ENCODE measurements at regions not wholly inside any gene's neighbourhood (a gene's known extent, or its start where the extent isn't known, plus 50 kb on each side); places are given as distances from the start of the nearest gene placed in this dataset.

DNA sequence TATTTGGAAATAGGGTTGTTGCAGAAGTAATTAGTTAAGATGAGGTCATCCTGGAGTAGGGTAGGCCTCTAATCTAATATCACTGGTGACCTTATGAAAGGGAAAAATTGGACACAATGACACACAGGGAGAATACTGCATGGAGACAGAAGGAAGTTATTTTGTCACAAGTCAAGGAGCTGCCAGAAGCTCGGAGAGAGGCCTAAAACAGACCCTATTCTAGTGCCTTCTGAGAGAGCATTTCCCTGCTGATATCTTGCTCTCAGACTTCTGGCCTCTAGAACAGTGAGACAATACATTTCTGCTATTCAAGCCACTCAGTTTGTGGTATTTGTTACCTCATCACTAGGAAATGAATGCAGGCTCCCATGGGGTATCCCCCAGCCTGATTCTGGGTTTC, 332.9 kb downstream of the CSNK1G3 start:
- ATAC-seq (ENCODE audit: insufficient number of reproducible peaks, low FRiP score, low read depth) (no peak), DNase-seq (ENCODE audit: low spot score) (no peak)
- no peak overlapping the region for H3K4me3 ChIP-seq
- H3K27me3 ChIP-seq (replicated peaks; ENCODE audit: insufficient read depth): no peaks in the 10 kb centered on the region
- H3K4me1 ChIP-seq (ENCODE audit: control insufficient read depth in 1 of 2, low read depth in 2 of 2): no peaks in the 10 kb centered on the region
- no peak for TF ChIP-seq CTCF (IDR thresholded peaks at IDR 0.05)
- H3K9me3 ChIP-seq: no peaks in the 10 kb centered on the region
- no peaks in the 10 kb centered on the region for H3K36me3 ChIP-seq
- H3K27ac ChIP-seq: no peak overlapping the region

DNA sequence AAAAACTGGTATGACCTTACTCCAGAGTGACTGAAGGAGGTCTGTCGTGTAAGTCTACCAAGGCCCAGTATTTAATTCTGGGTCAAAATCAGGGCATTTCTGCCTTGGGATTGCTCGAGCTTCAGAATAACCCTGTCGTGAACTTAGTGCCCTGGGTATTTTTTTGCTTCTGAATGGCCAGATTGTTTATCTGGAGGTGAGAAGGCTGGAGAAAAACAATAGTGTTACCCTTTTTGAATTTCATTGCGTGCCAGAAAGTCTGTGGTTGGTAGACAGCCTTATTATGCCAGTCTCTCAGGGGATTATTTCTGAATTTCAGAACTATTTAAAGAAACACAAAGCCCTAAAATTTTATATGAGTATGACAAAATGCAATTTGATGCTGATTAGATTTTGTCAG, 323.4 kb downstream of the CSNK1G3 start:
- no peaks in the 10 kb centered on the region for H3K27me3 ChIP-seq (replicated peaks; ENCODE audit: insufficient read depth)
- no peak for DNase-seq (ENCODE audit: low spot score)
- TF ChIP-seq CTCF (IDR thresholded peaks at IDR 0.05): no peak
- no peak for ATAC-seq (ENCODE audit: insufficient number of reproducible peaks, low FRiP score, low read depth)
- no peaks in the 10 kb centered on the region for H3K9me3 ChIP-seq
- no peaks in the 10 kb centered on the region for H3K36me3 ChIP-seq
- H3K4me3 ChIP-seq: no peak overlapping the region
- peaks cover 0 to 6% of the 10 kb centered on the region in 2 donors for H3K4me1 ChIP-seq (ENCODE audit: control insufficient read depth in 1 of 2, low read depth in 2 of 2)
- H3K27ac ChIP-seq: no peak overlapping the region

GRCh38 chr5:123830575-123830974, 318.6 kb downstream of the CSNK1G3 start:
- Histone ChIP-seq H3K4me1 (ENCODE audit: control insufficient read depth in 1 of 2, low read depth in 2 of 2) (peaks cover 0 to 5% of the 10 kb centered on the region in 2 donors), H3K4me3 (no peak overlapping the region), H3K9me3 (no peaks in the 10 kb centered on the region), H3K27ac (no peak overlapping the region), H3K27me3 (replicated peaks; ENCODE audit: insufficient read depth) (no peaks in the 10 kb centered on the region), H3K36me3 (no peaks in the 10 kb centered on the region)
- ATAC-seq (ENCODE audit: insufficient number of reproducible peaks, low FRiP score, low read depth): no peak
- DNase-seq (ENCODE audit: low spot score): no peak
- TF ChIP-seq CTCF (IDR thresholded peaks at IDR 0.05): no peak

DNA sequence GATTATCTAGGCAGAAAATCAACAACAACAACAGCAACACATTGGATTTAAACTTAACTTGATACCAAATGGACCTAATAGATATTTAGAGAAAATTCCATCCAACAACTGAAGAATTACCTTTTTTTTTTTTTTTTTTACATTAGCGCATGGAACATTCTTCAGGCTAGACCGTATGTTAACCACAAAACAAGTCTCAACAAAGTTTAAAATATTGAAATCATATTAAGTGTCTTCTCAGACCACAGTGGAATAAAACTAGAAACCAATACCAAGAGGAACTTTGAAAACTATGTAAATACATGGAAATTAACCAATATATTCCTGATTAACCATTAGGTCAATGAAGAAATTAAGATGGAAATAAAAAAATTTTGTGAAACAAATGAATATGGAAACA, 315.8 kb downstream of the CSNK1G3 start:
- ATAC-seq (ENCODE audit: insufficient number of reproducible peaks, low FRiP score, low read depth) (no peak), DNase-seq (ENCODE audit: low spot score) (no peak)
- no peak for TF ChIP-seq CTCF (IDR thresholded peaks at IDR 0.05)
- Histone ChIP-seq H3K4me1 (ENCODE audit: control insufficient read depth in 1 of 2, low read depth in 2 of 2) (no peaks in the 10 kb centered on the region), H3K27me3 (replicated peaks; ENCODE audit: insufficient read depth) (no peaks in the 10 kb centered on the region), H3K9me3 (no peaks in the 10 kb centered on the region), H3K4me3 (no peak overlapping the region), H3K36me3 (no peaks in the 10 kb centered on the region), H3K27ac (no peak overlapping the region)

GRCh38 chr5:123819833-123820232, 307.9 kb downstream of the CSNK1G3 start:
- Histone ChIP-seq H3K36me3 (no peaks in the 10 kb centered on the region), H3K4me3 (no peak overlapping the region), H3K4me1 (ENCODE audit: control insufficient read depth in 1 of 2, low read depth in 2 of 2) (no peaks in the 10 kb centered on the region), H3K9me3 (no peaks in the 10 kb centered on the region), H3K27ac (no peak overlapping the region), H3K27me3 (replicated peaks; ENCODE audit: insufficient read depth) (no peaks in the 10 kb centered on the region)
- no peak for DNase-seq (ENCODE audit: low spot score)
- TF ChIP-seq CTCF (IDR thresholded peaks at IDR 0.05): no peak
- no peak for ATAC-seq (ENCODE audit: insufficient number of reproducible peaks, low FRiP score, low read depth)

Measured in thoracic aorta (tissue), 2 donors.